HG03103 (cell line): ENCODE measurements at regions not wholly inside any gene's neighbourhood (a gene's known extent, or its start where the extent isn't known, plus 50 kb on each side); places are given as distances from the start of the nearest gene placed in this dataset.

ENCODE experiments used
- ATAC-seq: cut with Tn5 transposase; IDR thresholded peaks from one replicate; pipeline ENCODE4 v1.9.1; 2021; ENCODE audit warnings: low read depth; ENCODE audit not compliant: unreplicated experiment

GRCh38 chr5:61596265-61596664 is 264.2 kb downstream of the ZSWIM6 start:
- ATAC-seq, result no peak

GRCh38 chr5:61597684-61598083 is 265.6 kb downstream of the ZSWIM6 start:
- no peak for ATAC-seq

GRCh38 chr5:61598126-61598525 is 266.1 kb downstream of the ZSWIM6 start:
- no peak for ATAC-seq

GRCh38 chr5:61599370-61600122 is 267.5 kb downstream of the ZSWIM6 start:
- ATAC-seq, result no peak

GRCh38 chr5:61600123-61600444 is 268.0 kb downstream of the ZSWIM6 start:
- ATAC-seq, result no peak

GRCh38 chr5:61600945-61601511 is 269.0 kb downstream of the ZSWIM6 start:
- ATAC-seq, result no peak

GRCh38 chr5:61603211-61603908 is 271.3 kb downstream of the ZSWIM6 start:
- no peak for ATAC-seq

- ATAC-seq, result no peak
Observed at GRCh38 chr5:61604076-61605025, 272.3 kb downstream of the ZSWIM6 start.

- ATAC-seq, result no peak
Observed at GRCh38 chr5:61609840-61610677, 278.0 kb downstream of the ZSWIM6 start.

GRCh38 chr5:61610678-61611024 is 278.6 kb downstream of the ZSWIM6 start:
- no peak for ATAC-seq

- ATAC-seq, result no peak
Observed at GRCh38 chr5:61612431-61612830, 280.4 kb downstream of the ZSWIM6 start.

GRCh38 chr5:61613679-61614078 is 281.6 kb downstream of the ZSWIM6 start:
- no peak for ATAC-seq

- ATAC-seq, result no peak
Observed at GRCh38 chr5:61614606-61615005, 282.5 kb downstream of the ZSWIM6 start.

- no peak for ATAC-seq
Observed at GRCh38 chr5:61617039-61617438, 285.0 kb downstream of the ZSWIM6 start.

GRCh38 chr5:61617995-61618525 is 286.0 kb downstream of the ZSWIM6 start:
- ATAC-seq, result no peak

- ATAC-seq, result no peak
Observed at GRCh38 chr5:61618577-61618976, 286.5 kb downstream of the ZSWIM6 start.

GRCh38 chr5:61619289-61619688 is 287.2 kb downstream of the ZSWIM6 start:
- ATAC-seq, result no peak

- no peak for ATAC-seq
Observed at GRCh38 chr5:61619777-61620518, 287.9 kb downstream of the ZSWIM6 start.

GRCh38 chr5:61620699-61621182 is 288.7 kb downstream of the ZSWIM6 start:
- no peak for ATAC-seq
